Esophagus squamous epithelium (tissue), 5 donors: ENCODE measurements at regions not wholly inside any gene's neighbourhood (a gene's known extent, or its start where the extent isn't known, plus 50 kb on each side); places are given as distances from the start of the nearest gene placed in this dataset.

Source experiments
- DNase-seq: peaks from one replicate; lab custom pipeline; 2025; lab: John Stamatoyannopoulos, UW
- H3K27ac ChIP-seq, 4 donors: fragments of 200-600 bp; sonication (generic); one replicate each; pipeline ENCODE4 v1.5.1; 2016 to 2019; ENCODE audit warnings: mild to moderate bottlenecking in 1 of 4
- H3K27me3 ChIP-seq, 4 donors: fragments of 200-600 bp; sonication (generic); 1 replicate in 3 of 4; 2 replicates in 1 of 4; pipeline versions ENCODE4 v1.5.1 to v1.6.0; 2017 to 2021; ENCODE audit warnings: antibody characterized with exemption in 1 of 4
- H3K36me3 ChIP-seq, 3 donors: fragments of 200-600 bp; sonication (generic); one replicate each; pipeline ENCODE4 v1.5.1; 2016 to 2019
- H3K4me1 ChIP-seq, 3 donors: fragments of 200-600 bp; sonication (generic); one replicate each; pipeline ENCODE4 v1.5.1; 2017 to 2019
- H3K4me3 ChIP-seq, 4 donors: fragments of 200-600 bp; sonication (generic); 1 replicate in 3 of 4; 2 replicates in 1 of 4; pipeline ENCODE4 v1.5.1; 2016 to 2019; ENCODE audit warnings: mild to moderate bottlenecking in 2 of 4, moderate library complexity in 1 of 4
- H3K9me3 ChIP-seq, 3 donors: fragments of 200-600 bp; sonication (generic); one replicate each; pipeline ENCODE4 v1.5.1; 2016 to 2019
- CTCF ChIP-seq, 6 experiments: fragments of 450-650 bp in 4 of 6; fragments of 200-600 bp in 2 of 6; sonication (generic) in 2 of 6; IDR thresholded peaks; one replicate each; pipeline ENCODE4 v1.5.1; 2016 to 2019; ENCODE audit warnings: antibody characterized with exemption in 6 of 6, mild to moderate bottlenecking in 4 of 6, moderate library complexity in 4 of 6
- POLR2A ChIP-seq, 4 donors: fragments of 450-650 bp; IDR thresholded peaks; one replicate each; pipeline ENCODE4 v1.6.1; 2017; ENCODE audit warnings: antibody characterized with exemption in 4 of 4, mild to moderate bottlenecking in 4 of 4, moderate library complexity in 3 of 4
- WGBS, 2 donors: methylation state at CpG; one replicate each; pipeline ENCODE4 v1.1.5; 2018; 5-methylcytosine and 5-hydroxymethylcytosine counted together
- intact Hi-C: fragments of 100-400 bp; cut with DNase I; formaldehyde crosslinking; loops from one replicate; pipeline ENCODE4 v1.15.0; 2022
- donor health status: DM: yes; HTN: yes; CAD: no.

DNA sequence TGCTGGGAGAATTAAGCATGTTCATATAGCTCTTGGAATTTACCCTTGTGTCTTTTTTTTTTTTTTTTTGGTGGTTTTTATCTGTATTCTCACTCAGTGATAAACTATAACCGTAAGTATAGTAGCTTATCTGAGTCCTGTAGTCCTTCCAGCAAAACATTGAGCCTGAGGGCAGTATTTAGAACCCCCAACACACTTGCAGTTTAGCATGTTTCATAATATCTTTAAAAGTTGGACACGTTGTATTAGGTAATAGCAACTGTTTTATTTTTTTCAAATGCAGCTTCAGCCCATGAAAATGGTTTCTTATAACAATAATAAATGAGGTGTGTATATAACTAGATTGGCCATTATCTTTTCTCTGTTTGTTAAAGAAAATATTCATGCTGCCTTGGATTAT is 603.5 kb upstream of the HS6ST1 start:
- DNase-seq = no peak
- H3K4me3 ChIP-seq = no peak overlapping the region
- H3K27me3 ChIP-seq = no peaks in the 10 kb centered on the region
- peaks cover 0 to 8% (median 0%) of the 10 kb centered on the region in 3 donors for H3K9me3 ChIP-seq
- no peaks in the 10 kb centered on the region for H3K4me1 ChIP-seq
- no peak overlapping the region for H3K27ac ChIP-seq
- 41 to 44% methylated on average over 2 of the region's 2 CpGs for WGBS, 2 donors
- H3K36me3 ChIP-seq = no peaks in the 10 kb centered on the region
- TF ChIP-seq POLR2A (IDR thresholded peaks at IDR 0.05) = no peak
- TF ChIP-seq CTCF (IDR thresholded peaks at IDR 0.05) = no peak
- intact Hi-C loops = no loop called here

- Histone ChIP-seq H3K27ac (no peak overlapping the region), H3K36me3 (no peaks in the 10 kb centered on the region), H3K4me1 (no peaks in the 10 kb centered on the region), H3K4me3 (no peak overlapping the region), H3K9me3 (peaks cover 0 to 8% (median 0%) of the 10 kb centered on the region in 3 donors), H3K27me3 (no peaks in the 10 kb centered on the region)
- intact Hi-C loops = no loop called here
- TF ChIP-seq CTCF (IDR thresholded peaks at IDR 0.05) = no peak
- TF ChIP-seq POLR2A (IDR thresholded peaks at IDR 0.05) = no peak
- DNase-seq = no peak
These were observed 607.0 kb upstream of the HS6ST1 start for GRCh38 chr2:128925631-128926030.

- DNase-seq = no peak
- Histone ChIP-seq H3K27me3 (no peaks in the 10 kb centered on the region), H3K36me3 (no peaks in the 10 kb centered on the region), H3K27ac (no peak overlapping the region), H3K9me3 (peaks cover 0 to 8% (median 0%) of the 10 kb centered on the region in 3 donors), H3K4me1 (no peaks in the 10 kb centered on the region), H3K4me3 (no peak overlapping the region)
- TF ChIP-seq CTCF (IDR thresholded peaks at IDR 0.05) = no peak
- TF ChIP-seq POLR2A (IDR thresholded peaks at IDR 0.05) = no peak
- intact Hi-C loops = no loop called here
- WGBS, 2 donors = 86 to 92% methylated on average over 1 of the region's 1 CpG
These were observed 611.4 kb upstream of the HS6ST1 start for GRCh38 chr2:128930101-128930500.

GRCh38 chr2:128940378-128940777 is 621.7 kb upstream of the HS6ST1 start:
- Histone ChIP-seq H3K36me3 (no peaks in the 10 kb centered on the region), H3K4me3 (no peak overlapping the region), H3K27ac (no peak overlapping the region), H3K27me3 (no peaks in the 10 kb centered on the region), H3K4me1 (peaks cover 0 to 15% (median 0%) of the 10 kb centered on the region in 3 donors), H3K9me3 (no peaks in the 10 kb centered on the region)
- WGBS, 2 donors = 82 to 87% methylated on average over 12 of the region's 12 CpGs
- TF ChIP-seq CTCF (IDR thresholded peaks at IDR 0.05) = no peak
- no peak for TF ChIP-seq POLR2A (IDR thresholded peaks at IDR 0.05)
- intact Hi-C loops = no loop called here
- no peak for DNase-seq

DNA sequence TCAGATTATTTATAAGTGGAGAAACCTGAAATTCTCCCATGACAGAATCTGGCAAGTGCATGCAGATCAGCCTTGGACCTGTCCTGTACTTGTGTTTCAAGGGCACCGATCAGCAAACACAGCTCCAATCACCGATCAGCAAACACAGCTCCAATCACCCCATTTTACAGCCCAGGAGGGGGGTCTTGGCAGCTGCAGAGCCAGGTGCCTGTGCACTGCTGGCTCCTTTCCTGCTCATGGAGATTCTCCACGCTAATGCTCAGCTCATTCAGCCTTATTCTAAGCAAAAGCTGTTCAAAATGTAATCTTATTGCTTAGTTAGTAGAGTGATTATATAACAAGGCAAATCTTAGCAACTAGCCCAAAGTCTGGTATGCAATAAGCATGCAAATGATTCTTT is 623.1 kb upstream of the HS6ST1 start:
- TF ChIP-seq CTCF (IDR thresholded peaks at IDR 0.05) (no peak), POLR2A (IDR thresholded peaks at IDR 0.05) (no peak)
- no peak overlapping the region for H3K27ac ChIP-seq
- intact Hi-C loops = no loop called here
- 28 to 48% methylated on average over 3 of the region's 3 CpGs for WGBS, 2 donors
- no peaks in the 10 kb centered on the region for H3K9me3 ChIP-seq
- no peaks in the 10 kb centered on the region for H3K36me3 ChIP-seq
- no peak for DNase-seq
- no peaks in the 10 kb centered on the region for H3K27me3 ChIP-seq
- peaks cover 0 to 15% (median 0%) of the 10 kb centered on the region in 3 donors for H3K4me1 ChIP-seq
- H3K4me3 ChIP-seq = no peak overlapping the region
